ENCODE measurements at regions not wholly inside any gene's neighbourhood (a gene's known extent, or its start where the extent isn't known, plus 50 kb on each side); places are given as distances from the start of the nearest gene placed in this dataset.
A peak's percentile ranks its signal among the peaks of the same experiment; 100 is the strongest.

- Histone ChIP-seq H3K4me1 (ENCODE audit: control insufficient read depth in 3 of 3, insufficient read depth in 2 of 3, low read depth in 1 of 3, low read length in 2 of 3) (peaks cover 0 to 5% (median 0%) of the 10 kb centered on the region in 3 donors), H3K4me3 (ENCODE audit: low read depth in 1 of 3, low read length in 3 of 3) (no peak overlapping the region), H3K27ac (ENCODE audit: low read depth in 1 of 3, low read length in 2 of 3) (no peak overlapping the region), H3K27me3 (ENCODE audit: control insufficient read depth in 3 of 3, insufficient read depth in 3 of 3, low read length in 3 of 3) (no peaks in the 10 kb centered on the region), H3K9me3 (ENCODE audit: control insufficient read depth in 2 of 2, insufficient read depth in 1 of 2, low read depth in 1 of 2, low read length in 1 of 2) (no peaks in the 10 kb centered on the region), H3K36me3 (ENCODE audit: control insufficient read depth in 3 of 3, insufficient read depth in 2 of 3, low read depth in 1 of 3, low read length in 3 of 3) (no peaks in the 10 kb centered on the region)
- DNase-seq (no peak), FAIRE-seq (no peak)
- WGBS, 3 donors: 76 to 87% (median 83%) methylated on average over 7 of the region's 7 CpGs
Measured at GRCh38 chr2:60105906-60106305, 447.5 kb downstream of the BCL11A start.

GRCh38 chr2:60104514-60105505 is 448.6 kb downstream of the BCL11A start:
- 53 to 58% (median 55%) methylated on average over 10 of the region's 10 CpGs for WGBS, 3 donors
- Histone ChIP-seq H3K27ac (ENCODE audit: low read depth in 1 of 3, low read length in 2 of 3) (no peak overlapping the region), H3K4me3 (ENCODE audit: low read depth in 1 of 3, low read length in 3 of 3) (no peak overlapping the region), H3K36me3 (ENCODE audit: control insufficient read depth in 3 of 3, insufficient read depth in 2 of 3, low read depth in 1 of 3, low read length in 3 of 3) (no peaks in the 10 kb centered on the region), H3K9me3 (ENCODE audit: control insufficient read depth in 2 of 2, insufficient read depth in 1 of 2, low read depth in 1 of 2, low read length in 1 of 2) (no peaks in the 10 kb centered on the region), H3K4me1 (ENCODE audit: control insufficient read depth in 3 of 3, insufficient read depth in 2 of 3, low read depth in 1 of 3, low read length in 2 of 3) (peaks cover 0 to 5% (median 0%) of the 10 kb centered on the region in 3 donors), H3K27me3 (ENCODE audit: control insufficient read depth in 3 of 3, insufficient read depth in 3 of 3, low read length in 3 of 3) (no peaks in the 10 kb centered on the region)
- DNase-seq (peak; percentile 28 to 38), FAIRE-seq (no peak)

DNA sequence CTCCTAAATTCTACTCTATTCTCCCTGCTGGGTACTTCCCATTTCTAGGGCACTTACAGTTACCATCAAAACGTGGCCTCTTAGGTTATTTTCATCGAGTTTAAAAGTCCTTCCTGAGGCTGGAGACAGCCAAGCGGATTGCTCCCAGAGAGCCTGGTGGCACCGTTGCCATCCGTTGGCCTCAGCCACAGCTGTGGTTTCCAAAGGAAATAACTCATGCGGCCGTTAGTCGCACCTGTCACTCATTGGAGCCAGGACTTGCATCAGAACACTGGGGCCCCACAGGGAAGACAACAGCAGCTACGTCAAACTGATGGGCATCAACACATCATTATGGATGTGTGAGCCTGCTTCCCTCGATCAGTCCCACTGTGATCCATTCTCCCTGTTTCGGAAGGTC is 453.4 kb downstream of the BCL11A start:
- peaks cover 0 to 9% (median 0%) of the 10 kb centered on the region in 3 donors for H3K4me1 ChIP-seq (ENCODE audit: control insufficient read depth in 3 of 3, insufficient read depth in 2 of 3, low read depth in 1 of 3, low read length in 2 of 3)
- H3K9me3 ChIP-seq (ENCODE audit: control insufficient read depth in 2 of 2, insufficient read depth in 1 of 2, low read depth in 1 of 2, low read length in 1 of 2): no peaks in the 10 kb centered on the region
- no peaks in the 10 kb centered on the region for H3K27me3 ChIP-seq (ENCODE audit: control insufficient read depth in 3 of 3, insufficient read depth in 3 of 3, low read length in 3 of 3)
- H3K36me3 ChIP-seq (ENCODE audit: control insufficient read depth in 3 of 3, insufficient read depth in 2 of 3, low read depth in 1 of 3, low read length in 3 of 3): no peaks in the 10 kb centered on the region
- FAIRE-seq: no peak
- DNase-seq: no peak
- no peak overlapping the region for H3K27ac ChIP-seq (ENCODE audit: low read depth in 1 of 3, low read length in 2 of 3)
- H3K4me3 ChIP-seq (ENCODE audit: low read depth in 1 of 3, low read length in 3 of 3): no peak overlapping the region
- 78 to 92% (median 79%) methylated on average over 11 of the region's 11 CpGs for WGBS, 3 donors

DNA sequence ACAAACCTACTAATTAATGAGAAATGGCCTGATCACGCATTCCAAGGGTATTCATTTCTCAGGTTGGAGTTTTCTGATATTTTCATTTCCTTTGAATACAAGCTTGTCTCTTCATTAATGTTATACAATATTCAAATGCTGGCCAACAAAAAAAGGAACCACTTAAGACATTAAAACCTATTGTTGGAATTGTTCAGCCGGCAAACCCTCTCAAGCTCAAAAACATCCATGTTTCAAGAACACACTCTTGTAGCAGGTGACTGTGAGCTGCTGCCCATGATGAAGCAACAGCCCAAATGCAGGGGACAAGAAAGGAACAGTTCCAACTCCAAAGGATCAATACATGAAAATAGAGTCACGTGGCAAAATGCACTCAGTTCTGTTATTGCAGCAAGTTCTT is 454.5 kb downstream of the BCL11A start:
- FAIRE-seq: no peak
- 74 to 95% (median 77%) methylated on average over 3 of the region's 3 CpGs for WGBS, 3 donors

GRCh38 chr2:60097298-60097697 is 456.2 kb downstream of the BCL11A start:
- DNase-seq (no peak), FAIRE-seq (no peak)
- Histone ChIP-seq H3K9me3 (ENCODE audit: control insufficient read depth in 2 of 2, insufficient read depth in 1 of 2, low read depth in 1 of 2, low read length in 1 of 2) (no peaks in the 10 kb centered on the region), H3K4me3 (ENCODE audit: low read depth in 1 of 3, low read length in 3 of 3) (no peak overlapping the region), H3K27me3 (ENCODE audit: control insufficient read depth in 3 of 3, insufficient read depth in 3 of 3, low read length in 3 of 3) (no peaks in the 10 kb centered on the region), H3K4me1 (ENCODE audit: control insufficient read depth in 3 of 3, insufficient read depth in 2 of 3, low read depth in 1 of 3, low read length in 2 of 3) (peaks cover 0 to 31% (median 3%) of the 10 kb centered on the region in 3 donors), H3K27ac (ENCODE audit: low read depth in 1 of 3, low read length in 2 of 3) (no peak overlapping the region), H3K36me3 (ENCODE audit: control insufficient read depth in 3 of 3, insufficient read depth in 2 of 3, low read depth in 1 of 3, low read length in 3 of 3) (no peaks in the 10 kb centered on the region)
- 89 to 93% (median 92%) methylated on average over 11 of the region's 11 CpGs for WGBS, 3 donors

More for the DNA sequence above, 454.5 kb downstream of the BCL11A start:
- Histone ChIP-seq H3K27me3 (ENCODE audit: control insufficient read depth in 3 of 3, insufficient read depth in 3 of 3, low read length in 3 of 3) (no peaks in the 10 kb centered on the region), H3K4me1 (ENCODE audit: control insufficient read depth in 3 of 3, insufficient read depth in 2 of 3, low read depth in 1 of 3, low read length in 2 of 3) (peaks cover 0 to 17% (median 0%) of the 10 kb centered on the region in 3 donors), H3K4me3 (ENCODE audit: low read depth in 1 of 3, low read length in 3 of 3) (no peak overlapping the region), H3K27ac (ENCODE audit: low read depth in 1 of 3, low read length in 2 of 3) (no peak overlapping the region), H3K9me3 (ENCODE audit: control insufficient read depth in 2 of 2, insufficient read depth in 1 of 2, low read depth in 1 of 2, low read length in 1 of 2) (no peaks in the 10 kb centered on the region), H3K36me3 (ENCODE audit: control insufficient read depth in 3 of 3, insufficient read depth in 2 of 3, low read depth in 1 of 3, low read length in 3 of 3) (no peaks in the 10 kb centered on the region)
- DNase-seq: no peak

GRCh38 chr2:60096556-60096955 is 456.9 kb downstream of the BCL11A start:
- no peak for FAIRE-seq
- Histone ChIP-seq H3K27ac (ENCODE audit: low read depth in 1 of 3, low read length in 2 of 3) (no peak overlapping the region), H3K4me1 (ENCODE audit: control insufficient read depth in 3 of 3, insufficient read depth in 2 of 3, low read depth in 1 of 3, low read length in 2 of 3) (peaks cover 0 to 36% (median 3%) of the 10 kb centered on the region in 3 donors), H3K27me3 (ENCODE audit: control insufficient read depth in 3 of 3, insufficient read depth in 3 of 3, low read length in 3 of 3) (no peaks in the 10 kb centered on the region), H3K4me3 (ENCODE audit: low read depth in 1 of 3, low read length in 3 of 3) (no peak overlapping the region), H3K9me3 (ENCODE audit: control insufficient read depth in 2 of 2, insufficient read depth in 1 of 2, low read depth in 1 of 2, low read length in 1 of 2) (no peaks in the 10 kb centered on the region), H3K36me3 (ENCODE audit: control insufficient read depth in 3 of 3, insufficient read depth in 2 of 3, low read depth in 1 of 3, low read length in 3 of 3) (no peaks in the 10 kb centered on the region)
- 89 to 95% (median 89%) methylated on average over 5 of the region's 5 CpGs for WGBS, 3 donors
- DNase-seq: no peak

- 54 to 87% (median 67%) methylated on average over 2 of the region's 2 CpGs for WGBS, 3 donors
- Histone ChIP-seq H3K36me3 (ENCODE audit: control insufficient read depth in 3 of 3, insufficient read depth in 2 of 3, low read depth in 1 of 3, low read length in 3 of 3) (no peaks in the 10 kb centered on the region), H3K27me3 (ENCODE audit: control insufficient read depth in 3 of 3, insufficient read depth in 3 of 3, low read length in 3 of 3) (no peaks in the 10 kb centered on the region), H3K4me3 (ENCODE audit: low read depth in 1 of 3, low read length in 3 of 3) (no peak overlapping the region), H3K9me3 (ENCODE audit: control insufficient read depth in 2 of 2, insufficient read depth in 1 of 2, low read depth in 1 of 2, low read length in 1 of 2) (no peaks in the 10 kb centered on the region), H3K27ac (ENCODE audit: low read depth in 1 of 3, low read length in 2 of 3) (no peak overlapping the region), H3K4me1 (ENCODE audit: control insufficient read depth in 3 of 3, insufficient read depth in 2 of 3, low read depth in 1 of 3, low read length in 2 of 3) (peaks cover 0 to 42% (median 3%) of the 10 kb centered on the region in 3 donors)
- FAIRE-seq: no peak
- DNase-seq: no peak
Measured at GRCh38 chr2:60095903-60096302, 457.6 kb downstream of the BCL11A start.

DNA sequence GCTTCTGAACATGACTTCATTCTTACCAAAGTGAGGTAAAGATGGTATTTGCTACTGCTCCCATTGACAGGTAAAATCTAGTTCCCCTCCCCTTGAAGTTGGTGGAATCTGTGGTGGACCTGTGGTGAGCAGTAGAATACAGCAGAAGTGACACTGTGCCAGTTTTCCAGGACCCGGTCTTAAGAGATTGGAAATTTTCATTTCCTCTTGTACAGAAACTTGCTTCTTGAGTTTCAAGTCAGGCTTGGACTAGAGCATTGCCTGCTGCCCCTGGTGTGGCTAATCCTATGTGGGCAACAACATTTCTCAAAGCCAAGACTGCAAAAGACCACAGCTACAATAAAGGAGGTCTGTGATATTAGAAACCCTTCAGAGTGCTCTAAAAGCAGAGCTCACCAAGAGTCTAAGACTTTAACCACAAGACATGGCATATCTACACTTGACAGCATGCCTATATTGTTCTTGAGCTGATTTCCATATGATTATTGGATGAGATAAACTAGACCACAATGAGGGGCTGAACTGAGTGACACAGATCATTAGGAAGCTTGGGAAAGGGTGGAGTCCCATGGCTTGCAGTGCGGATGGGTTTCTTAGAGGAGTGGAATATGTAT is 458.1 kb downstream of the BCL11A start:
- Histone ChIP-seq H3K27me3 (ENCODE audit: control insufficient read depth in 3 of 3, insufficient read depth in 3 of 3, low read length in 3 of 3) (no peaks in the 10 kb centered on the region), H3K9me3 (ENCODE audit: control insufficient read depth in 2 of 2, insufficient read depth in 1 of 2, low read depth in 1 of 2, low read length in 1 of 2) (no peaks in the 10 kb centered on the region), H3K36me3 (ENCODE audit: control insufficient read depth in 3 of 3, insufficient read depth in 2 of 3, low read depth in 1 of 3, low read length in 3 of 3) (no peaks in the 10 kb centered on the region), H3K4me3 (ENCODE audit: low read depth in 1 of 3, low read length in 3 of 3) (no peak overlapping the region), H3K27ac (ENCODE audit: low read depth in 1 of 3, low read length in 2 of 3) (peak overlapping the region in 2 of 3 donors; percentile 58 to 87), H3K4me1 (ENCODE audit: control insufficient read depth in 3 of 3, insufficient read depth in 2 of 3, low read depth in 1 of 3, low read length in 2 of 3) (peaks cover 0 to 44% (median 3%) of the 10 kb centered on the region in 3 donors)
- peak; percentile 14 to 22 for DNase-seq
- FAIRE-seq: no peak
- 63 to 68% (median 67%) methylated on average over 2 of the region's 2 CpGs for WGBS, 3 donors

Data from small intestine (tissue), 7 donors.